ENCODE measurements at regions not wholly inside any gene's neighbourhood (a gene's known extent, or its start where the extent isn't known, plus 50 kb on each side); places are given as distances from the start of the nearest gene placed in this dataset.

DNA sequence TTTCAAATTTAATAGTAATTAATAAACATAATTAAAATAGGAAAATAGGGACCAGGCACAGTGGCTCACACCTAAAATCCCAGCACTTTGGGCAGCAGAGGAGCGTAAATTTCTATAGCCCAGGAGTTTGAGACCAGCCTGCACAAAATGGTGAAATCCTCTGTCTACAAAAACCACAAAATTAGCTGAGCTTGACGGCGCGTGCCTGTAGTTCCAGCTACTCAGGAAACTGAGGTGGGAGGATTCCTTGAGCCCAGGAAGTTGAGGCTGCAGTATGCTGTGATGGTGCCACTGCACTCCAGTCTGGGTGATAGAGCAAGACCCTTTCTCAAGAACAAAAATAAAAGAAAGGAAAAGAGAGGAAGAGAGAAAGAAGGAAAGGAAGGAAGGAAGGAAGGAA is 1387.0 kb upstream of the ADGRB3 start:
- TF ChIP-seq CTCF (IDR thresholded peaks at IDR 0.05; ENCODE audit: borderline replicate concordance, extremely low read depth, low read length, poor library complexity, severe bottlenecking) (no peak), EZH2 (IDR thresholded peaks at IDR 0.05; ENCODE audit: borderline replicate concordance, low read depth, low read length, severe bottlenecking) (no peak)
